ENCODE measurements at regions not wholly inside any gene's neighbourhood (a gene's known extent, or its start where the extent isn't known, plus 50 kb on each side); places are given as distances from the start of the nearest gene placed in this dataset.

DNA sequence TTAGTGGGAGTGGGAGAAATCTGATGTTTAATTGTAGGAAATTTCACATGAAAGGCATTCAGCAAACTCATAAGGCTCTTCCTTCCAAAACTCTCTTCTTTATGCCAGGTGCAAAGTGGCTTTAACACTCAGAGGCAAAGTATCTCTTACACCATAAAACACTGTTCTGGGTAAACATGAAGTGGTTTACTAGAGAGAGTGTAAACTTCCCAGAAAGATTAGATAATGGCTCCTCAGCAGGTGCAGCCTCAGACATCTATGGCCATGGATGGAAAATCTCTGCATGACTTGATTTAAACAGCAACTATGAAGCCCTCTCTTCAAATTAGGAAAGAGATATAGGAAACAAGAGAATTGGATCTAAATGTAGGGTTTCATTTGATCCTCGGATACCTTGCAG is 583.1 kb upstream of the SALL1 start:
- intact Hi-C loops (cut with micrococcal nuclease) = no loop called here
- Mint-ChIP-seq H3K4me1 (no peaks in the 10 kb centered on the region), H3K27ac (no peak overlapping the region)

DNA sequence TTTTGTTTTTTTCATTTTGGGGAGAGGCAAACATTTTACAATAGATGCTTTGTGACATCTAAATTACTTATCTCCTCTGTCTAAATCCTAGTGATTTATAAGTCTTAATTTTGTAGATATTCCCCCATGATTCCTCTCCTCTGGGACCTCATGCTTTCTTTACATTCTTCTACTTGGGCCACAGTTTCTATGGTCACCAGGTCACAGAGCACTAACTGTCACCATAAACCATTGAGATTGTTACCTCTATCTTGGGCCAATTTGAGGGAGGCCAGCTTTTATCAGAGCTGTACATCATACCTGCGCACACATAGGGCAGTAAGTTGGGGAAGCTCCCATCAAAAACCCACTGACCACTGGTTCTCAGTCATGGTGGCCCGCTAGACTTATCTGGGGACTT is 582.1 kb upstream of the SALL1 start:
- Histone ChIP-seq H3K4me3 (ENCODE audit: low read length in 2 of 2) (no peak overlapping the region), H3K4me1 (ENCODE audit: insufficient read depth, low read length) (no peaks in the 10 kb centered on the region), H3K27me3 (ENCODE audit: insufficient read depth, low read length) (no peaks in the 10 kb centered on the region), H3K36me3 (ENCODE audit: insufficient read depth, low read length) (no peaks in the 10 kb centered on the region), H3K27ac (ENCODE audit: low read depth, low read length) (no peak overlapping the region), H3K9me3 (ENCODE audit: control insufficient read depth in 1 of 2, low read length in 2 of 2) (no peaks in the 10 kb centered on the region)
- H3K4me3 Mint-ChIP-seq = no peak overlapping the region
- peaks cover 0 to 15% (median 5%) of the 10 kb centered on the region in 8 donors for H3K9me3 Mint-ChIP-seq
- no peaks in the 10 kb centered on the region for H3K4me1 Mint-ChIP-seq
- CTCF ChIA-PET (ENCODE audit: partially characterized antibody) = no interaction called here
- H3K27ac Mint-ChIP-seq = no peak overlapping the region
- H3K27me3 Mint-ChIP-seq = no peaks in the 10 kb centered on the region
- DNase-seq = no peak
- H3K36me3 Mint-ChIP-seq = no peaks in the 10 kb centered on the region
- POLR2A ChIA-PET (ENCODE audit: partially characterized antibody) = no interaction called here
- intact Hi-C loops (cut with micrococcal nuclease) = no loop called here

More for the DNA sequence above, 583.1 kb upstream of the SALL1 start:
- no peaks in the 10 kb centered on the region for H3K27me3 ChIP-seq (ENCODE audit: insufficient read depth, low read length)
- no peaks in the 10 kb centered on the region for H3K4me1 ChIP-seq (ENCODE audit: insufficient read depth, low read length)
- Mint-ChIP-seq H3K4me3 (no peak overlapping the region), H3K9me3 (peaks cover 1 to 13% (median 5%) of the 10 kb centered on the region in 8 donors), H3K36me3 (no peaks in the 10 kb centered on the region), H3K27me3 (no peaks in the 10 kb centered on the region)
- H3K4me3 ChIP-seq (ENCODE audit: low read length in 2 of 2) = no peak overlapping the region
- ChIA-PET POLR2A (ENCODE audit: partially characterized antibody) (no interaction called here), CTCF (ENCODE audit: partially characterized antibody) (no interaction called here)
- no peaks in the 10 kb centered on the region for H3K9me3 ChIP-seq (ENCODE audit: control insufficient read depth in 1 of 2, low read length in 2 of 2)
- no peaks in the 10 kb centered on the region for H3K36me3 ChIP-seq (ENCODE audit: insufficient read depth, low read length)
- DNase-seq = no peak
- no peak overlapping the region for H3K27ac ChIP-seq (ENCODE audit: low read depth, low read length)

DNA sequence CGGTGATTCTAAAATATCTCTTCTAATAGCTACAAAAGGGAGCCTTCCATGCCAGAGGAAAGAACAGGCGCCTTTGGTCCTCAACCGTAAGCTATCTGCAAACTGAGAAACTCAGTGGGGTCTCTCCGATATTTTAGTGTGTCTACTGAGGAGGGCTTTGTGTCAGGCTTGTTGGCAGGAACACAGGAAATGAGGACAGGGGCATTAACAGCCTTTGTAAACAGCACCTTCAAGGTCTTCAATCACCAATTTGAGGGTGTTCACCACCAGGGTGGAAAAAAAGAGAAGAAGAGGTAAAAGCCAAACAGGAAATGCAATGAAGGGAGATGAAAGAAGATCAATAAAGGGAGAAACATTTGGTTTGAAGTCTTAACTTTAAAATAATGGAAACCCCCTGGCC is 580.1 kb upstream of the SALL1 start:
- no peak overlapping the region for H3K4me3 ChIP-seq (ENCODE audit: low read length in 2 of 2)
- intact Hi-C loops (cut with micrococcal nuclease) = no loop called here
- no peaks in the 10 kb centered on the region for H3K36me3 ChIP-seq (ENCODE audit: insufficient read depth, low read length)
- Mint-ChIP-seq H3K27ac (no peak overlapping the region), H3K9me3 (peaks cover 0 to 18% (median 6%) of the 10 kb centered on the region in 8 donors), H3K27me3 (no peaks in the 10 kb centered on the region), H3K36me3 (no peaks in the 10 kb centered on the region), H3K4me3 (no peak overlapping the region), H3K4me1 (no peaks in the 10 kb centered on the region)
- ChIA-PET CTCF (ENCODE audit: partially characterized antibody) (no interaction called here), POLR2A (ENCODE audit: partially characterized antibody) (no interaction called here)
- no peaks in the 10 kb centered on the region for H3K9me3 ChIP-seq (ENCODE audit: control insufficient read depth in 1 of 2, low read length in 2 of 2)
- H3K27ac ChIP-seq (ENCODE audit: low read depth, low read length) = no peak overlapping the region
- no peaks in the 10 kb centered on the region for H3K27me3 ChIP-seq (ENCODE audit: insufficient read depth, low read length)
- H3K4me1 ChIP-seq (ENCODE audit: insufficient read depth, low read length) = no peaks in the 10 kb centered on the region
- DNase-seq = no peak

DNA sequence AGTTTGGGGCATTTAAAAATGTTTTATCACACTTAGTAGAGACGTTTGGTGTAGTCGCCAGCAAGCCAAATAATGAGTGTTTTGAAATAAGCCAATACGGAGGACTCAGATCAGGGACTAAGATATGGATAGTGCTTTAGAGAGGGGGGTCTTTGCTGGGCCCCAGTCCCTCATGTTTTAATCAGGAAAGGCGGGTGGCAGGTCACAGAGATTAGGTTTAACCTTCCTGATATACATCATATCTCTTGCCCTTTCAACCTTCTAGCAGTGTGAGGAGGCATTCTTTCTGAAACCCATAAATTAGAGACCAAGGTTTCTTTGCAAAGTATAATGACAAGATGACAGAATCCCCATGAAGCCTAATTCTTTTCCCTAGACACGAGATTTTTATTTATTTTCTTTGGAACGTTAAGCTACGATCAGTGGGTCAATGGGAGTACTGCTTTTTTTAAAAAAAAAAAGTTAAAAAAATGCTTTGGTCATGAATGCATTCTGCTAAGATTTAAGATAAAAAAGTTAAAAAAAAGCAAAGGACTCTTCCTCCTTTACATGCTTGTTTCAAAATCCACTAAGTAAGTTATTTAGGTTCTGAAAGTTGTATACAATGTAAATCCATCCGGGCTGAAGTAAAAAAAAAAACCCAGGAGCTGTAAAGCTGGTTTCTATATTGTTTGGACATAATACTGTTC is 572.1 kb upstream of the SALL1 start:
- Histone ChIP-seq H3K27ac (ENCODE audit: low read depth, low read length) (no peak overlapping the region), H3K9me3 (ENCODE audit: control insufficient read depth in 1 of 2, low read length in 2 of 2) (no peaks in the 10 kb centered on the region), H3K4me1 (ENCODE audit: insufficient read depth, low read length) (no peaks in the 10 kb centered on the region), H3K4me3 (ENCODE audit: low read length in 2 of 2) (no peak overlapping the region), H3K36me3 (ENCODE audit: insufficient read depth, low read length) (no peaks in the 10 kb centered on the region), H3K27me3 (ENCODE audit: insufficient read depth, low read length) (no peaks in the 10 kb centered on the region)
- Mint-ChIP-seq H3K9me3 (peaks cover 0 to 21% (median 11%) of the 10 kb centered on the region in 8 donors), H3K4me3 (no peak overlapping the region), H3K4me1 (no peaks in the 10 kb centered on the region), H3K27me3 (no peaks in the 10 kb centered on the region), H3K27ac (no peak overlapping the region), H3K36me3 (no peaks in the 10 kb centered on the region)
- no peak for DNase-seq
- intact Hi-C loops (cut with micrococcal nuclease) = no loop called here
- ChIA-PET CTCF (ENCODE audit: partially characterized antibody) (no interaction called here), POLR2A (ENCODE audit: partially characterized antibody) (no interaction called here)

DNA sequence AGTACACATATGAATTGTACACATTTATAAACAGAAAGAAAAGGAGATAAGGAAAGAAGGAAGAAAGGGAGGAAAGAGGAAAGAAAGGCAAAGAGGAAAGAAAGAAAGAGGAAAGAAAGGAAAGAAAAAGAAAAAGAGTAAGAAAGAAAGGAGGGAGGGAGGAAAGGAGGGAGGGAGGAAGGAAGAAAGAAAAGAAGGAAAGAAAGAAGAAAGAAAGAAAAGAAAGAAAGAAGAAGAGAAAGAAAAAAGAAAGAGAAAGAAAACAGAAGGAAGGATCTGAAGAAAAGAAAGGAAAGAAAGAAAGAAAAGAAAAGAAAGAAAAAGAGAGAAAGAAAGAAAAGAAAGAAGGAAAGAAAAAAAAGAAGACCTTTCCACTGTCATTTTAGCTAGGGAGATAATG is 571.4 kb upstream of the SALL1 start:
- H3K27me3 ChIP-seq (ENCODE audit: insufficient read depth, low read length) = no peaks in the 10 kb centered on the region
- H3K4me1 Mint-ChIP-seq = no peaks in the 10 kb centered on the region
- no peaks in the 10 kb centered on the region for H3K27me3 Mint-ChIP-seq
- no peak overlapping the region for H3K4me3 ChIP-seq (ENCODE audit: low read length in 2 of 2)
- H3K27ac ChIP-seq (ENCODE audit: low read depth, low read length) = no peak overlapping the region
- no peaks in the 10 kb centered on the region for H3K4me1 ChIP-seq (ENCODE audit: insufficient read depth, low read length)
- no peaks in the 10 kb centered on the region for H3K9me3 ChIP-seq (ENCODE audit: control insufficient read depth in 1 of 2, low read length in 2 of 2)
- no peak overlapping the region for H3K27ac Mint-ChIP-seq
- intact Hi-C loops (cut with micrococcal nuclease) = no loop called here
- H3K36me3 ChIP-seq (ENCODE audit: insufficient read depth, low read length) = no peaks in the 10 kb centered on the region
- H3K4me3 Mint-ChIP-seq = no peak overlapping the region
- H3K36me3 Mint-ChIP-seq = no peaks in the 10 kb centered on the region
- H3K9me3 Mint-ChIP-seq = peaks cover 0 to 23% (median 10%) of the 10 kb centered on the region in 8 donors
- ChIA-PET CTCF (ENCODE audit: partially characterized antibody) (no interaction called here), POLR2A (ENCODE audit: partially characterized antibody) (no interaction called here)
- DNase-seq = no peak

DNA sequence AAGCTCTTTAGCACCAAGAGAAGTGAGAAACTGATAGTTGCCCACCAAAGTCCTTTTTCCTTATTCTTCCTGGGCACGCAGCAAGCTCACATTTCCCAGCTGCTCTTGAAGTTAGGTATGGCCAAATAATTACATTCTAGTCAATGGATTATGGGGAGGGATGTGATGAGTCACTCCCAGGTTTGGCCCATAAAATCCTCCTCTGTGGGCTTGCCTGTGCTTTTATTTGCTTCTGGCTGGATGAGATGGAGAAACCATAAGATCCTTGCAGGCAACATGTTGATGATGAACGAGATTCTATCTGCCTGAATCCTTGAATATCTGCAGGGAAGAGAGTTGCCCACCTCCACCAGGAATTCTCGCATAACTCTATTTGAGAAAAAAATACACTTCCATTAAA is 568.3 kb upstream of the SALL1 start:
- no peaks in the 10 kb centered on the region for H3K27me3 Mint-ChIP-seq
- intact Hi-C loops (cut with micrococcal nuclease) = no loop called here
- H3K4me1 Mint-ChIP-seq = no peaks in the 10 kb centered on the region
- H3K9me3 Mint-ChIP-seq = peaks cover 0 to 22% (median 7%) of the 10 kb centered on the region in 8 donors
- ChIA-PET POLR2A (ENCODE audit: partially characterized antibody) (no interaction called here), CTCF (ENCODE audit: partially characterized antibody) (no interaction called here)
- no peaks in the 10 kb centered on the region for H3K4me1 ChIP-seq (ENCODE audit: insufficient read depth, low read length)
- H3K36me3 Mint-ChIP-seq = no peaks in the 10 kb centered on the region
- no peak for DNase-seq
- no peaks in the 10 kb centered on the region for H3K36me3 ChIP-seq (ENCODE audit: insufficient read depth, low read length)
- no peak overlapping the region for H3K4me3 Mint-ChIP-seq
- no peaks in the 10 kb centered on the region for H3K9me3 ChIP-seq (ENCODE audit: control insufficient read depth in 1 of 2, low read length in 2 of 2)
- no peaks in the 10 kb centered on the region for H3K27me3 ChIP-seq (ENCODE audit: insufficient read depth, low read length)
- no peak overlapping the region for H3K27ac ChIP-seq (ENCODE audit: low read depth, low read length)
- no peak overlapping the region for H3K27ac Mint-ChIP-seq
- no peak overlapping the region for H3K4me3 ChIP-seq (ENCODE audit: low read length in 2 of 2)

DNA sequence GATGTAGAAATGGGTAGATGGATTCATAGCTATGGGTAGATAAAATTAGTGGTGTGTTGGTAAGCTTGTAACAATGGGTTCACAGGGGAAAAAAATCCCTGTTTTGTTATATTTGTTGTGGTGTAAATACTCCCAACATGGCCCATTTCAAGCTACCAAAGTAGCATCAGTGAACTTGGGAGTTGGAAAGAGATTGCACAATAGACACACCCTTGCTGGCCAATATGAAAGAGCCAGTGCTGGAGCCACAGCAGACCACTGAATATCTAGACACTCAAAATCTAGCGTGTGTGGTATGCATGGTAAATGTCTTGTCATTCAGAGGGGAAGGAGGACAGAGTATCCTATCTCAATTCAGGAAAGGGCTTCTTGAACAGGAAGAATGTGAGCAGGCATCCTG is 565.1 kb upstream of the SALL1 start:
- Histone ChIP-seq H3K9me3 (ENCODE audit: control insufficient read depth in 1 of 2, low read length in 2 of 2) (no peaks in the 10 kb centered on the region), H3K27ac (ENCODE audit: low read depth, low read length) (no peak overlapping the region), H3K4me1 (ENCODE audit: insufficient read depth, low read length) (no peaks in the 10 kb centered on the region), H3K27me3 (ENCODE audit: insufficient read depth, low read length) (no peaks in the 10 kb centered on the region), H3K36me3 (ENCODE audit: insufficient read depth, low read length) (no peaks in the 10 kb centered on the region), H3K4me3 (ENCODE audit: low read length in 2 of 2) (no peak overlapping the region)
- no peaks in the 10 kb centered on the region for H3K27me3 Mint-ChIP-seq
- H3K4me3 Mint-ChIP-seq = no peak overlapping the region
- H3K27ac Mint-ChIP-seq = no peak overlapping the region
- H3K4me1 Mint-ChIP-seq = no peaks in the 10 kb centered on the region
- CTCF ChIA-PET (ENCODE audit: partially characterized antibody) = no interaction called here
- H3K9me3 Mint-ChIP-seq = peaks cover 0 to 20% (median 12%) of the 10 kb centered on the region in 8 donors
- intact Hi-C loops (cut with micrococcal nuclease) = no loop called here
- POLR2A ChIA-PET (ENCODE audit: partially characterized antibody) = no interaction called here
- no peaks in the 10 kb centered on the region for H3K36me3 Mint-ChIP-seq
- DNase-seq = no peak

DNA sequence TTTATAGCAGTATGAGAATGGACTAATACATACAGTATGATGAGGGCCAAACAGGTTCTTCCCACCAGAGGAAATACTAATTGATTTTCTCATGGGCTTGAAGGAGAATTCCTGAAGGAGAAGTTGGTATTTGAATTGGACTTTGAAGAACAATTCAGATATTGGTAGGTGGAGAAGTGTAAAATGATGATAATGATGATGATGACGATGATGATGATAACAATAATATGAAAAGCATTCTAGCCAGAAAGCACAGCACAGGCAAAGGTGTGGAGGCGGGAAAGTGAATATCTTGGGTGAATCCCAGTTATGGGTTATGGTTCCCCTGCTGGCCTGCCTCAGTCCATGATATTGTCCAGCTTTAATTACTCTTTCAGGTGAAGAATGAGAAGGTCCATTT is 562.4 kb upstream of the SALL1 start:
- intact Hi-C loops (cut with micrococcal nuclease) = no loop called here
- H3K27ac Mint-ChIP-seq = no peak overlapping the region
- no peaks in the 10 kb centered on the region for H3K9me3 ChIP-seq (ENCODE audit: control insufficient read depth in 1 of 2, low read length in 2 of 2)
- DNase-seq = no peak
- H3K36me3 Mint-ChIP-seq = no peaks in the 10 kb centered on the region
- no peak overlapping the region for H3K27ac ChIP-seq (ENCODE audit: low read depth, low read length)
- H3K4me1 ChIP-seq (ENCODE audit: insufficient read depth, low read length) = no peaks in the 10 kb centered on the region
- H3K27me3 Mint-ChIP-seq = no peaks in the 10 kb centered on the region
- ChIA-PET POLR2A (ENCODE audit: partially characterized antibody) (no interaction called here), CTCF (ENCODE audit: partially characterized antibody) (no interaction called here)
- H3K9me3 Mint-ChIP-seq = peaks cover 0 to 16% (median 12%) of the 10 kb centered on the region in 8 donors
- no peaks in the 10 kb centered on the region for H3K4me1 Mint-ChIP-seq
- H3K27me3 ChIP-seq (ENCODE audit: insufficient read depth, low read length) = no peaks in the 10 kb centered on the region
- no peak overlapping the region for H3K4me3 Mint-ChIP-seq
- no peak overlapping the region for H3K4me3 ChIP-seq (ENCODE audit: low read length in 2 of 2)
- no peaks in the 10 kb centered on the region for H3K36me3 ChIP-seq (ENCODE audit: insufficient read depth, low read length)

All from CD4-positive, alpha-beta memory T cell (primary cell).